Coronary artery (tissue), 2 donors: ENCODE measurements at regions not wholly inside any gene's neighbourhood (a gene's known extent, or its start where the extent isn't known, plus 50 kb on each side); places are given as distances from the start of the nearest gene placed in this dataset.
A peak's percentile ranks its signal among the peaks of the same experiment; 100 is the strongest.
"Not testable (repeated sequence)": the region's sequence is repeated elsewhere in the genome, so short reads cannot be mapped to it uniquely, and the experiment has no call there.

Source experiments
- DNase-seq: peaks from one replicate; pipeline ENCODE4 v3.0.0-alpha.2; 2017; ENCODE audit warnings: low spot score
- H3K27ac ChIP-seq, 2 donors: fragments of 200-600 bp; sonication (generic); one replicate each; pipeline ENCODE4 v1.5.1; 2016 to 2019
- H3K4me3 ChIP-seq: fragments of 200-600 bp; sonication (generic); 2 replicates; pipeline ENCODE4 v1.5.1; 2016; ENCODE audit warnings: mild to moderate bottlenecking, moderate library complexity
- TF ChIP-seq, protein P1 (sequence below): fragments of 200-600 bp; sonication (generic); IDR thresholded peaks from one replicate; pipeline ENCODE4 v1.5.1; 2019; ENCODE audit warnings: antibody characterized with exemption

DNA sequence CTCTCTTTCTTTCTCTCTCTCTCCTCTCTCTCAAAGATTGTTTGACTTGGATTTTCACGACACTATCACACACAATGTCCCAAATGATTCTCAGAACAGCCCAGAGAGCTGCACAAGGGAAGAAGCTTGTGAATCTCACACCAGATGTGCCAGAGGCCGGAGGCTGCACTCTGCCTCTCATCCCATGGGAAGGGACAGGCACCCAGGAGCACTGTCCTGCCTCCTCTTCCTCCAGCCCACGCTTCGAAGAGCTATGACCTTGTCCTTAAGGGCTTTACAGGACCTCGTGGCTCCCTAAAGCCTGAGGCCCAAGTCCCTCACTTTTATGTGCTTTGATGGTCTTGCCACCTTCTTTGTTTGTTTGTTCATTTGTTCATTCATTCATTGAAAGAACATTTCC lies 267.6 kb downstream of the FAM43A start:
- DNase-seq = peak; percentile 43
- no peak overlapping the region for H3K4me3 ChIP-seq
- no peak overlapping the region for H3K27ac ChIP-seq
- TF ChIP-seq, protein P1, sequence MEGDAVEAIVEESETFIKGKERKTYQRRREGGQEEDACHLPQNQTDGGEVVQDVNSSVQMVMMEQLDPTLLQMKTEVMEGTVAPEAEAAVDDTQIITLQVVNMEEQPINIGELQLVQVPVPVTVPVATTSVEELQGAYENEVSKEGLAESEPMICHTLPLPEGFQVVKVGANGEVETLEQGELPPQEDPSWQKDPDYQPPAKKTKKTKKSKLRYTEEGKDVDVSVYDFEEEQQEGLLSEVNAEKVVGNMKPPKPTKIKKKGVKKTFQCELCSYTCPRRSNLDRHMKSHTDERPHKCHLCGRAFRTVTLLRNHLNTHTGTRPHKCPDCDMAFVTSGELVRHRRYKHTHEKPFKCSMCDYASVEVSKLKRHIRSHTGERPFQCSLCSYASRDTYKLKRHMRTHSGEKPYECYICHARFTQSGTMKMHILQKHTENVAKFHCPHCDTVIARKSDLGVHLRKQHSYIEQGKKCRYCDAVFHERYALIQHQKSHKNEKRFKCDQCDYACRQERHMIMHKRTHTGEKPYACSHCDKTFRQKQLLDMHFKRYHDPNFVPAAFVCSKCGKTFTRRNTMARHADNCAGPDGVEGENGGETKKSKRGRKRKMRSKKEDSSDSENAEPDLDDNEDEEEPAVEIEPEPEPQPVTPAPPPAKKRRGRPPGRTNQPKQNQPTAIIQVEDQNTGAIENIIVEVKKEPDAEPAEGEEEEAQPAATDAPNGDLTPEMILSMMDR = no peak

DNA sequence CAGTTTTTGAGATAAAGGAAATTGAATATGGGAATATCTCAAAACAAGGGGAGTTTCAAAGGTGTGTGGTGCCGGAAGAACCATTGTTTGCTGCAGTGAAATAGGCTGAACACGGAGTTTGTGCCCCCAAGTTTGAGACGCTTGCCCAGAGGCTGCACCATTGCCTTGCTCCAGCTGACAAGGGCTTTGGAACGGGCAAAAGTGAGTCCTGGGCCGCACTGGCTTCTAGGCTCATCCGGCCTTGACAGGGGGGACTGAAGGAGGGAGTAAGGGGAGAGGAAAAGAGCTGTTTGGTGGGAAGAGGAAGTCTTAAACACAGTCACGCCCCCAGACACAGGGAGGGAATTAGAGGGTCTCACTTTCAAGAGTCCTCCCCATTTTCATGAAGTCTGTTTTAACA lies 269.9 kb downstream of the FAM43A start:
- H3K4me3 ChIP-seq = no peak overlapping the region
- no peak overlapping the region for H3K27ac ChIP-seq
- no peak for DNase-seq
- TF ChIP-seq, protein P1 = no peak

DNA sequence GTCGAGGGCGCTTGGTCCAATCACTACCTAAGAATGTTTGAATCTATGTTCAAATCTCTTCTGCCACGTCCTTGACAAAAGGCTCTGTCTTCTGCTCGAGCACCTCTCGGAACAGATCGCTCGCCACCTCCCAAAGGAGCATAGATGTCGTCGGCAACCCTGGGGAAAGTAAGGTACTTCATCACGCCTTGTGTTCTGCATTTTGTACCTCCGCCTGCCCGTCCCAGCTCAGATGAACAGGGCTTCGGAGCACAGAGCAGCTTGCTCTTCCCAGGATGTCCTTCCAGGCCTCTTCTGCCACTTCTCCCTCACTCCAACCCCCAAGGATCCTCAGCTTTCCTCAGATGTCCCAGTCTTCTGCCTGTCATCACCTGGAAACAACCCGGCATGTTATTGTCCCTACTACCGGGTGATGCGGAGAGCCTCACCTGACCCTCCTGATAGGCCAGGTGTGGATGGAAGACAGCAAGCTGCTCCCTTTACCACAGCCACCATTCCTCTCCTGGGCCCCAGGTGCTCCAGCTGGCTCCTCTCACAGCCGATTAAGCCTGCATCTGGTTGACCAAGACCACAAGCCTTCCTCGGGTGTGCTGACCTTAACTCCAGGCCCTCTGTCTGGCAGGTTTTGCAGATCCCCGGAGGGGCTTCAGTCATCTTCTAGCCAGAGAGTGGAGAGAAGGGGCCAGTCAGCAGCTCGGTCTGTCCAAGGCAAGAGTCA lies 270.5 kb downstream of the FAM43A start:
- TF ChIP-seq, protein P1 = no peak
- Histone ChIP-seq H3K27ac (no peak overlapping the region), H3K4me3 (no peak overlapping the region)
- no peak for DNase-seq

DNA sequence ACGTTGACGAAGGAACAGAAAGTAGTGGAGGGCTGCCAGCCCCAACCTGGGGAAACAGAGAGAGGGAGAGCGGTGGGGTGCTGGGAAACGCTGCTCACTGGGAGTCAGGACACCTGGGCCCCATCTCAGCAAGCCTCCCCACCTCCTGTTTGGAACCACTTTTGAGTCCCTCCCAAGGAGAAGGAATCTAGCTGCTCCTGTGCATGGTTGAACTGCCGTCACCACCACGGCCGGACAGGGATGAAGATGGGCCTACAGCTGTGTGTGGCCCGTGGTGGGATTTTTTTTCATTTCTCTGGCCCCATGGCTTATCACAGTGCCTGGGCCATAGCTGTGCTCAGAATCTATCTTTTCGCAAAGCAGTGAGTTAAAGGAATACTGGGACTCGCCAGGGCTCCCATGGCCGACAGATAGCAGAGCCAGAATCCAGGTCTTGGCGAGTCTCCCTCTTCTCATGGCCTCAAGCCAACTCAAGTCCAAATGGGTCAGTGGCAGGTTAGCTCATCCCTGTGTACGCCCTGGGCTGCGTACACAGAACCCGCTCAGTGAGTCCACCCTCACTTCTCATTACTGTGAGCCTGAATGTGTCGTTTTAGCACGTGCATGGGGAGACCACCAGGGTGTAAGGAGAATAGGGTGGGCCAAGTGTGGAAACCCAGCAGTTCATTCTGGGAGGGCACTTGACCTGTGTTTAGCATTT lies 271.2 kb downstream of the FAM43A start:
- Histone ChIP-seq H3K4me3 (no peak overlapping the region), H3K27ac (no peak overlapping the region)
- DNase-seq = no peak
- TF ChIP-seq, protein P1 = no peak

DNA sequence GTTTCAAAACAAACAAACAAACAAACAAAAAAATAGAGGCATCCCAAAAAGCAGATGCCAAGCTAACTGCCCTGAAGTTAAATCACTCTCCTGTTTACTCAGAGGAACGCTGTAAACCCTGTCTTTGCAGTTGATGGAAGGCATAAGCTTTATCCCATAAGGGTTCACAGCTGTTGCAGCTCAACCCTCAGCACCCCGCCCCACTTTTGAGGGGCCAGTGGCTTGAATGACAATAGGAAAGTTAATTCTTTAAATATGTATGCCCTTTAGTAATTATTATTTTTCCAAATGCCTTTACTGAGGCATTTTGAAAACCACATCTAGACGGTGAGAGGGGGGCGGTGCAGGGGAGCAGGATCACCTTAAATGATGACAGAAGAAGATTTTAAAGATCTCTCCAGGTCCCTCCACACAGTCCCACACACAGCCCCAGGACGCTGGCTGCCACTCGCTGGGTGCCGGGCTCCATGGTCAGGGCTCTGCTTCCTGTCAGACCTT lies 272.1 kb downstream of the FAM43A start:
- no peak overlapping the region for H3K4me3 ChIP-seq
- no peak overlapping the region for H3K27ac ChIP-seq
- TF ChIP-seq, protein P1 = no peak
- no peak for DNase-seq

DNA sequence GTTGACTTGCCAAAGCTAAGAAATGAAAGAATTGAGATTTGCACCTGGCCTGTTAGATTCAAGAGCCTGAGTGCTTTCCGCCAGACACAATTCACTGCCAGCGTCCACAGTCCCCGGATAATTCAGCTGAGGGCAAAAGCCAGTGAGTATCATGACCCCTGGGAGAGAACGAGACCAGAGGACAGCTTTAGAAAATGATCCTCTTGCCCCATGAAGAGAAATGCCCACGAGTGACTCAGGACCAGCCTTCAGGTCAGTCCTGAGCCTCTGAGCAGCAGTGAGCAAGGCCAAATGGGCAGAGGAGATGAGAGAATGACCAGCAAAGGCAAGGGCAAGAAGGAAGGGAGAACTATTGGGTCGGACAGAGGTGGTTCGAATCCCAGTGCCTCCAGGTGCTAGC lies 273.5 kb downstream of the FAM43A start:
- TF ChIP-seq, protein P1 = no peak
- Histone ChIP-seq H3K4me3 (no peak overlapping the region), H3K27ac (no peak overlapping the region)
- peak; percentile 11 for DNase-seq

DNA sequence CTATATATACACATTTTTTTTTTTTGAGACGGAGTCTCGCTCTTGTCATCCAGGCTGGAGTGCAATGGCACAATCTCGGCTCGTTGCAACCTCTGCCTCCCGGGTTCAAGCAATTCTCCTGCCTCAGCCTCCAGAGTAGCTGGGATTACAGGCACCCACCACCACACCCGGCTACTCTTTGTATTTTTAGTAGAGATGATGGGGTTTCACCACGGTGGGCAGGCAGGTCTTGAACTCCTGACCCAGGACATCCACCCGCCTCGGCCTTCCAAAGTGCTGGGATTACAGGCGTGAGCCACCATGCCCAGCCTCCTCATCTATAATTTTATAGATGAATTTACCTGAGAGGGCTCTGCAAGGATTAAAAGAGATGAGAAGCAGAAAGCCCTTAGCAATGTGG lies 274.0 kb downstream of the FAM43A start:
- peak; percentile 45 for DNase-seq
- H3K27ac ChIP-seq, H3K4me3 ChIP-seq: not testable (repeated sequence)
